Smooth muscle cell (in vitro differentiated cells): ENCODE measurements at regions not wholly inside any gene's neighbourhood (a gene's known extent, or its start where the extent isn't known, plus 50 kb on each side); places are given as distances from the start of the nearest gene placed in this dataset.

Experiments used
- DNase-seq: peaks from one replicate; lab custom pipeline; 2025; ENCODE audit not compliant: unreplicated experiment; lab: John Stamatoyannopoulos, UW
- H2AFZ ChIP-seq: fragments of 200-600 bp; sonication (generic); 2 replicates; pipeline ENCODE4 v1.6.0; 2016; ENCODE audit warnings: antibody characterized with exemption, low read depth, mild to moderate bottlenecking
- H3F3A ChIP-seq: fragments of 200-600 bp; sonication (generic); 2 replicates; pipeline ENCODE4 v1.6.0; 2017; ENCODE audit warnings: antibody characterized with exemption, low read depth
- H3K27ac ChIP-seq: fragments of 200-600 bp; sonication (generic); 2 replicates; pipeline ENCODE4 v1.5.1; 2016; ENCODE audit warnings: low read depth, mild to moderate bottlenecking
- H3K27me3 ChIP-seq: fragments of 200-600 bp; sonication (generic); 2 replicates; pipeline ENCODE4 v1.6.1; 2016; ENCODE audit warnings: low read depth, mild to moderate bottlenecking
- H3K36me3 ChIP-seq: fragments of 200-600 bp; sonication (generic); 2 replicates; pipeline ENCODE4 v1.5.1; 2016; ENCODE audit warnings: low read depth
- H3K4me1 ChIP-seq: fragments of 200-600 bp; sonication (generic); 2 replicates; pipeline ENCODE4 v1.5.1; 2016; ENCODE audit warnings: low read depth
- H3K4me2 ChIP-seq: fragments of 200-600 bp; sonication (generic); 2 replicates; pipeline ENCODE4 v1.6.0; 2016; ENCODE audit warnings: mild to moderate bottlenecking
- H3K4me3 ChIP-seq: fragments of 200-600 bp; sonication (generic); 2 replicates; pipeline ENCODE4 v1.5.1; 2016; ENCODE audit warnings: mild to moderate bottlenecking
- H3K79me2 ChIP-seq: fragments of 200-600 bp; sonication (generic); 2 replicates; pipeline ENCODE4 v1.6.0; 2016; ENCODE audit warnings: low read depth, mild to moderate bottlenecking
- H3K9ac ChIP-seq: fragments of 200-600 bp; sonication (generic); 2 replicates; pipeline ENCODE4 v1.6.0; 2016; ENCODE audit warnings: low read depth
- H3K9me3 ChIP-seq: fragments of 200-600 bp; sonication (generic); replicated peaks from 2 replicates; pipeline ENCODE4 v1.5.1; 2016; ENCODE audit warnings: low read depth
- H4K20me1 ChIP-seq: fragments of 200-600 bp; sonication (generic); 2 replicates; pipeline ENCODE4 v1.6.0; 2016; ENCODE audit warnings: low read depth
- CTCF ChIP-seq: fragments of 200-600 bp; sonication (generic); IDR thresholded peaks from 2 replicates; pipeline ENCODE4 v1.5.1; 2017; ENCODE audit warnings: borderline replicate concordance, mild to moderate bottlenecking, antibody characterized with exemption; ENCODE audit not compliant: insufficient read depth, poor library complexity, severe bottlenecking
- WGBS: methylation state at CpG from one replicate; pipeline ENCODE4 v1.1.7; 2016; ENCODE audit warnings: low lambda C conversion rate; 5-methylcytosine and 5-hydroxymethylcytosine counted together

GRCh38 chr6:11830105-11830504, 51.5 kb upstream of the ADTRP start:
- Histone ChIP-seq H3F3A (no peaks in the 10 kb centered on the region), H3K9me3 (no peaks in the 10 kb centered on the region), H3K79me2 (no peaks in the 10 kb centered on the region), H3K4me3 (no peak overlapping the region), H3K9ac (no peak overlapping the region), H4K20me1 (no peaks in the 10 kb centered on the region), H3K4me1 (no peaks in the 10 kb centered on the region), H3K36me3 (no peaks in the 10 kb centered on the region), H3K27me3 (no peaks in the 10 kb centered on the region), H3K27ac (no peak overlapping the region), H3K4me2 (no peak overlapping the region), H2AFZ (no peak overlapping the region)
- no peak for DNase-seq
- WGBS, result 74% methylated on average over 3 of the region's 3 CpGs
- no peak for TF ChIP-seq CTCF

- 68% methylated on average over 6 of the region's 6 CpGs for WGBS
- TF ChIP-seq CTCF, result no peak
Observed at GRCh38 chr6:11828262-11828870, 49.8 kb upstream of the ADTRP start.

More at GRCh38 chr6:11828262-11828870, 49.8 kb upstream of the ADTRP start:
- no peaks in the 10 kb centered on the region for H4K20me1 ChIP-seq
- no peak overlapping the region for H3K4me3 ChIP-seq
- no peak overlapping the region for H3K27ac ChIP-seq
- no peaks in the 10 kb centered on the region for H3K4me1 ChIP-seq
- H3K9ac ChIP-seq, result no peak overlapping the region
- H3K36me3 ChIP-seq, result no peaks in the 10 kb centered on the region
- H3K9me3 ChIP-seq, result no peaks in the 10 kb centered on the region
- no peak for DNase-seq
- H3K79me2 ChIP-seq, result no peaks in the 10 kb centered on the region
- no peaks in the 10 kb centered on the region for H3K27me3 ChIP-seq
- no peak overlapping the region for H3K4me2 ChIP-seq
- no peaks in the 10 kb centered on the region for H3F3A ChIP-seq
- H2AFZ ChIP-seq, result no peak overlapping the region
